HG03060 (cell line): ENCODE measurements at regions not wholly inside any gene's neighbourhood (a gene's known extent, or its start where the extent isn't known, plus 50 kb on each side); places are given as distances from the start of the nearest gene placed in this dataset.

Experiments used
- ATAC-seq: cut with Tn5 transposase; IDR thresholded peaks from one replicate; pipeline ENCODE4 v1.9.1; 2021; ENCODE audit warnings: low read depth, moderate number of reproducible peaks; ENCODE audit not compliant: unreplicated experiment

GRCh38 chr18:44098551-44099098, 582.1 kb upstream of the SETBP1 start:
- ATAC-seq: no peak

GRCh38 chr18:44107187-44107586, 573.5 kb upstream of the SETBP1 start:
- no peak for ATAC-seq

- ATAC-seq: no peak
Observed at GRCh38 chr18:44111337-44111736, 569.4 kb upstream of the SETBP1 start.

GRCh38 chr18:44117821-44118220, 562.9 kb upstream of the SETBP1 start:
- ATAC-seq: no peak

- no peak for ATAC-seq
Observed at GRCh38 chr18:44119607-44120006, 561.1 kb upstream of the SETBP1 start.

GRCh38 chr18:44123743-44124142, 556.9 kb upstream of the SETBP1 start:
- ATAC-seq: no peak

GRCh38 chr18:44125446-44125845, 555.2 kb upstream of the SETBP1 start:
- no peak for ATAC-seq

GRCh38 chr18:44126598-44126997, 554.1 kb upstream of the SETBP1 start:
- no peak for ATAC-seq

GRCh38 chr18:44128365-44128764, 552.3 kb upstream of the SETBP1 start:
- no peak for ATAC-seq

GRCh38 chr18:44130376-44130942, 550.2 kb upstream of the SETBP1 start:
- no peak for ATAC-seq

GRCh38 chr18:44133483-44133882, 547.2 kb upstream of the SETBP1 start:
- ATAC-seq: no peak

- no peak for ATAC-seq
Observed at GRCh38 chr18:44134447-44134846, 546.2 kb upstream of the SETBP1 start.

- ATAC-seq: no peak
Observed at GRCh38 chr18:44135741-44136140, 544.9 kb upstream of the SETBP1 start.

GRCh38 chr18:44136326-44136725, 544.4 kb upstream of the SETBP1 start:
- no peak for ATAC-seq

- no peak for ATAC-seq
Observed at GRCh38 chr18:44143072-44143471, 537.6 kb upstream of the SETBP1 start.

- ATAC-seq: no peak
Observed at GRCh38 chr18:44149706-44150105, 531.0 kb upstream of the SETBP1 start.

- no peak for ATAC-seq
Observed at GRCh38 chr18:44153981-44154380, 526.7 kb upstream of the SETBP1 start.

- no peak for ATAC-seq
Observed at GRCh38 chr18:44156126-44156525, 524.6 kb upstream of the SETBP1 start.

GRCh38 chr18:44156776-44157335, 523.8 kb upstream of the SETBP1 start:
- ATAC-seq: no peak

- ATAC-seq: no peak
Observed at GRCh38 chr18:44170208-44170880, 510.3 kb upstream of the SETBP1 start.

- ATAC-seq: no peak
Observed at GRCh38 chr18:44171301-44171700, 509.4 kb upstream of the SETBP1 start.

- no peak for ATAC-seq
Observed at GRCh38 chr18:44175891-44176290, 504.8 kb upstream of the SETBP1 start.
